Loucy (cell line): ENCODE measurements at regions not wholly inside any gene's neighbourhood (a gene's known extent, or its start where the extent isn't known, plus 50 kb on each side); places are given as distances from the start of the nearest gene placed in this dataset.

Source experiments
- CTCF ChIP-seq: fragments of 200-600 bp; sonication (generic); conservative IDR thresholded peaks from 2 replicates; pipeline ENCODE4 v1.5.1; 2014; ENCODE audit warnings: mild to moderate bottlenecking, antibody characterized with exemption, low read length
- EZH2phosphoT487 ChIP-seq: fragments of 200-600 bp; IDR thresholded peaks from 2 replicates; pipeline ENCODE4 v1.6.1; 2018; ENCODE audit warnings: antibody characterized with exemption, mild to moderate bottlenecking, moderate library complexity, borderline replicate concordance

GRCh38 chr7:35356495-35356894 lies 102.6 kb upstream of the TBX20 start:
- no peak for TF ChIP-seq CTCF
- no peak for TF ChIP-seq EZH2phosphoT487
